Glomerular endothelial cell (primary cell): ENCODE measurements at regions not wholly inside any gene's neighbourhood (a gene's known extent, or its start where the extent isn't known, plus 50 kb on each side); places are given as distances from the start of the nearest gene placed in this dataset.
"Not testable (repeated sequence)": the region's sequence is repeated elsewhere in the genome, so short reads cannot be mapped to it uniquely, and the experiment has no call there.

Source experiments
- DNase-seq: peaks from one replicate; pipeline ENCODE4 v3.0.0-alpha.2; 2011; ENCODE audit warnings: low read depth, low spot score; ENCODE audit errors: extremely low read depth

DNA sequence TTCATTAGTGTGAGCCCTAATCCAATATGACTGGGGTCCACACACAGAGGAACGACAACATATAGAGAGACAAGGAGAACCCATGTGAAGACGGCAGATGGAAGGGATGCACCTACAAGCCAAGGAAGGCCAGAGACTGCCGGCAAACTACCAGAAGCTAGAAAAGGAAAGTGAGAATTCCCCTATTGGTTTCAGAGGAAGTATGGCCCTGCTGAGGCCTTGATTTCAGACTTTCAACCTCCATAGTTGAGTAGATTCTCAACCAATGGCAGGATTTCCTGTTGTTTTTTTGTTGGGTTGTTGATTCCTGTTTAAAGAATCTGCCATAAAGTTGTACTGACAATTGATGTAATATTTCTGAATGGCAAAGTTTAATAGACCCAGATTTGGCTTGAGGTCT is 241.5 kb downstream of the SATB2 start:
- DNase-seq: no peak

DNA sequence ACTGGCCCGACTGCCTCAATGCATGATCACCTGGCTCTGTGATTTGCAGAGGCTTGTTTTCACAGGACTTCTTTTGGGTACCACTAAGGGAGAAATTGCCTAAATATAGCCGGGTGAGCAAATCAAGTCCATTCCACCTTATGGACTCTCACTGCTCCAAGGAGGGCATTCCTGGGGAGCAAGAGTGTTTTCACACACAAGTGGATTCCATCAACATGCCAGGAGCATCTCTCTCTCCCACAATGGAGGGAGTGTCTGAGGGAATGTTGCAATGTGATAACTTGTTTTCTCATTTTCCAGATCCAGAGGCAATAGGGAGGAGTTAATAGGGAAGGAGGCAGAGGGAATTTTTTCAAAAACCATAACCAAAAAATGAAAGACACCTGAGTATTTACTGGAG is 250.7 kb downstream of the SATB2 start:
- DNase-seq: no peak

DNA sequence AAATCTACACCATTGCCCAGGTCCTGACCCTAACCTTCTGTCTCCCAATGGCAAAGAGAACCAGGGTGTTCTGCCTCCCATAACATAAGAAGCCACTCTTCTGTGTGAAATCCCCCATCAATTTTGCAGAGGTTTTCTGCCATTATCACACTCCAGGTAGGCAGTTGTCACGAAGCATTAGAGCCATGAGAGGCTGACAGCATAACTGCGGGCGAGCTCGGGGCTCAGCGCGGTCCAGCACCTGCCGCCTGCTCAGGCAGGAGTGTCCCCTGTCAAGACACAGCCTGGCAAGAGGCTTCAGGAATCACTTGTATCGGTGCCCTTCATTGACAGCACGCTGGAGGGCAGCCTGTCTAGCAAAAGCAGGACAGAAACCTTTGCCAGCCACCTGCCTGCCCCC is 251.2 kb downstream of the SATB2 start:
- DNase-seq: no peak

DNA sequence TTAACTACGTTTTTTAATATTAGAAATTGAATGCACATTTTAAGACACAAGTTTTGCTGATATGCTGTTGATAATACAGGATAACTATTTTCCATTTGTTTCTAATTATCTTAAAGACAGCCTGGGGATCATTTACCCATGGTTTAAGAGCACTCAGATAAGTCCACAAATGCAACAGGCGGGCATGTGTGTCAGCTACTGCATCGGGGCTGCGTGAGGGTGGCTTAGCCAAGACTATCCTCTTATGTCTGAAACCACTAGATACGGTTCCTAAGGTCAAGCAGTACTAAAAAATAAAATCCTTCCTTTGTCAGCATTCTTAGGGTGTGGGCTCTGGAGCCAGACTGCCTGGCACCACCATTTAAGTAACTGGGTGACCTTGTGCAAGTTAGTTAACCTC is 254.8 kb downstream of the SATB2 start:
- no peak for DNase-seq

DNA sequence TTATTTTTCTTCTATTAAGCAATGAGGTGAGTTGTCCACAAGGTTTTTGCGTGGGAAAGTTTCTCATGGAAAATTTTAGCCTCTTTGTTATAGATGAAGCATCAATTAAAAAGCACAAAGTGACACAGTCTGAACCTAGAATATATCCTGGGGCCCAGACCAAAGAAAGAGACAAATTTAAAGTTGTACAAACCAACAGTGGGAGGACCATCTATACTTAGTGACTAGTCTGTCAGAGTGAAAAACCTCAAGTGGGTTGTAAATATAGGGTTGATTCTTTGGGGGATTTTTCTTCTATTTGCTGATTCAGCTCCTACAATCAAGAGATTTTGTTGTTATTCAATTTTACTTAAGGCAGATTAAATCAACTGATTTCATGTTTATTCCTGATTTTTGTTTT is 256.2 kb downstream of the SATB2 start:
- DNase-seq: no peak

DNA sequence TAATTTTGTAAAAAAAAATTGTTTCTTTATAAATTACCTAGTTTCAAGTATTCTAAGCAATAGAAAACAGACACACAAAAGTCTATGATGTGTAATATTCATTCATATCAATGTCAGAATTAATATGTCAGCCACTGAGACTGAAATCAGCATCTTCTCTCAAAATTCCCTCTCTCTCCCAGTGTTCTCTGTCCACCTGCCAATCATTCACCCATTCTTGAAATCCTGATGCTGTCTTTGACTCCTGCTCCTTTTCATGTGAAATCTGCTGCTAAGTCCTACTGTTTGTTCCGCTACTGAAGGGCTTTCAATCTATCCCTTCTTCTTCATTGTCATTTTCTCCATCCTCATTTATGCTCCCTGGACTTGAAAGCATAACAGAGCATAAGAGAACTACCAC is 257.9 kb downstream of the SATB2 start:
- DNase-seq: no peak

DNA sequence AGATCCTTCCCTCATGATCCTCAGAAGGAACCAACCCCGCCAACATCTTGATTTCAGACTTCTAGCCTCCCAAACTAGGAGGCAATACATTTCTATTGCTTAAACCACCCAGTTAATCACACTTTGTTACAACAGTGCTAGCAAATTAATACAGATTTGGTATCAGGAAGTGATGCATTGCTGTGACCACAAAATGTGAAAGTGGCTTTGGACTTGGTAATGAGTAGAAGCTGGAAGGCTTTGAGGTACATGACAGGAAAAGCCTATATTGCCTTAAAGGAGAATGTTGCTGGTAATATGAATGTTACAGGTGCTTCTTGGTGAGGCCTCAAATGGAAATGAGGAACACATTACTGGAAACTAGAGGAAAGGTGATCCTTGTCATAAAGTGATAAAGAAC is 260.3 kb downstream of the SATB2 start:
- no peak for DNase-seq

DNA sequence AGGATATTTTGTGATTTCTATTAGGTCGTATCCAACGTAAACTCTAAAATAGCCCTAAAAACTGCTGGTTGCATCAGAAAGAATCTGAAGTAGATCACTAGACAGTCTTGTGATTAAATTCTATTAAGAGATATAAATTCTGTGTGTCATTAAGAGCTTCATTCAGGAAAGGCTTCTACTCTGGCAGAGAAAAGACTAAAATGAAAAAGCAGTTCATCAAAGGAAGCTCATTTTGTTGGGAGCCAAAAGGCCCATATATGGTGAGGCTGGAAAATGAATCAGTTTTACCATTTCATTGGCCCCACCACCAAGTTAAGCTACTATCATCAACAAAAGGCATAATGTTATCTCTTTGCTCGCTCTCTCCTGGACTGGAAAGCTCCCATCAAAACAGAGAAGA is 261.1 kb downstream of the SATB2 start:
- DNase-seq: no peak

DNA sequence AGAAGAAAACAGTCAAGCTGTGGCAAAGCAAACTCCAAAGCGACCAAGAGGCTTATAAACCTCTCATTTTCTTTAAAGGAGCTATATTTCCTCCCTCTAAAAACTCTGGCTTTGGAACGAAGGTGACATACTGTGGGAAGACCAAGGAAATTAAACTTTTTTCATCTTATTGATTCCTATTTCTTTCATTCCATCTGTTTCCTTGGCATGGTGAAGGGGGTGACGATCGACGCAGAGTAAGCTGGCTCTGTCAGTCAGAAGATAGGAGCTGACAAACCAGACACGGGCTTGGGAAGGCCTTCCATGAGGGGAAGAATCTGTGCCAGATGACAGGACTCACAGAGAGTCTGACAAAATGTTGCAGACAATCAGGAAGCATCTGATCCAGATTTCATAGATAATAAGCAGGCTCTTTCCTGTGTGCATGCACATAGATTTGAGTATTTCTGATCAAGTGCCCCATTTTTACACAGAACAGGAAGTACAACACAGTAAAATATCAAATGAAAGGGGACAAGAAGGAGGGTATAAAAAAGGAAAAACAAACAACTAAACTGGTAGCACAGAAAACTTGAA is 261.7 kb downstream of the SATB2 start:
- DNase-seq: no peak

DNA sequence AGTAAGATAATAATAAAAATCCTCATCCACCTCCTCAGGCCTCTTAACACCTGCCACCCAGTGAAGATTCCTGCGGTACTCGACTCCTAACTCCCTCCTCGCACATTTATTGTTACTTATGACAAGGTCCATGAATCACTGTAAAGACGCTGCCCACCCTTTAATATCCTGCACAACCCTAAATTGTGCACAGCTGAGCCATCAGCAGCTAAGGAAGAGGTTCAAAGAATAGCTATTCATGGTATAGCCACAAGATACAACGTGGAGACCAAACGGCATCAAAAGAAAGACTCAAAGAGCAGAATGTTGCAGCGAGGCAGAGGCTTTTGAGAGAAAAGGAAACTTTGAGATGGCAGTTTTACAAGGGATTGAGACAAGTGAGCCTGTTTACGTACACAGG is 266.3 kb downstream of the SATB2 start:
- DNase-seq: no peak

DNA sequence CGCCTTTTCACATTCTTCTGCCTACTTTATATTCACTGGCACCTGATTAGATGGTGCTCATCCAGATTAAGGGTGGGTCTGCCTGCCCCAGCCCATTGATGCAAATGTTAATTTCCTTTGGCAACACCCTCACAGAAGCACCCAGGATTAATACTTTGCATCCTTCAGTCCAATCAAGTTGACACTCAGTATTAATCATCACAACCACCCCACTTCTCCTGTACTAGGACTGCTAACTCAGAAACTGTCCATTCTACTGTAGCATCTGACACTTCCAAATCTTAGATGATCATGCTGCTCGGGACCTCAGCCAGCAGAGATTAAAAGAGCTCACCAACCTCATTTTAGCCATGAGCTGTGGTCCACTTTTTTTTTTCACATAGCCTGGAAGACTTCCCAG is 268.5 kb downstream of the SATB2 start:
- DNase-seq: no peak

DNA sequence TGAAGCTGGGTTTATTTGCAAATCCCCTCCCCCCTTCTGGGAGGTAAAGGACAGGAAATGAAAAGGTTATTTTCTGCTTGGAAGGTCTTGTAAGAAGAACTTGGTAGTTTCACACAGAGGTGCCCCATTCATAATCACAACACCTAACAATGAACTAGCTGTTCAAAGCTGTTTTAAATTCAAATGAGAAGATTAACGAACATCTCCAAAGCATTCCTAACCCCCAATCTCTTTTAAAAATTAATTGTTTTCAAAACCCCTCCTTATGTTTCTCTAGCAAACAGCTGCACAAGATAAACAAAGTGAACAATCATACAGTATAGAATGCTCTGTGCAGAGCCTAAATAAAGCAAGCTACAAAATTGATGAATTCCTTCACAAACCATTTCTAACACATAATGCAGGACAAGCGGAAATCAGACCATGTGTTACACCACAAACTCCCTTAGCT is 271.4 kb downstream of the SATB2 start:
- DNase-seq: no peak

DNA sequence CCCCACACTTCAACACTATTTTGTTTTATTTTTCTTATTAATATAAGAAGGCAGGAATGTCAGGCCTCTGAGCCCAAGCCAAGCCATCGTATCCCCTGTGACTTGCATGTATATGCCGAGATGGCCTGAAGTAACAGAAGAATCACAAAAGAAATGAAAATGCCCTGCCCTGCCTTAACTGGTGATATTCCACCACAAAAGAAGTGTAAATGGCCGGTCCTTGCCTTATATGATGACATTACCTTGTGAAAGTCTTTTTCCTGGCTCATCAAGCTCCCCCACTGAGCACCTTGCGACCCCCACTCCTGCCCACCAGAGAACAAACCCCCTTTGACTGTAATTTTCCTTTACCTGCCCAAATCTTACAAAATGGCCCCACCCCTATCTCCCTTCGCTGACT is 272.6 kb downstream of the SATB2 start:
- DNase-seq: not testable (repeated sequence)

DNA sequence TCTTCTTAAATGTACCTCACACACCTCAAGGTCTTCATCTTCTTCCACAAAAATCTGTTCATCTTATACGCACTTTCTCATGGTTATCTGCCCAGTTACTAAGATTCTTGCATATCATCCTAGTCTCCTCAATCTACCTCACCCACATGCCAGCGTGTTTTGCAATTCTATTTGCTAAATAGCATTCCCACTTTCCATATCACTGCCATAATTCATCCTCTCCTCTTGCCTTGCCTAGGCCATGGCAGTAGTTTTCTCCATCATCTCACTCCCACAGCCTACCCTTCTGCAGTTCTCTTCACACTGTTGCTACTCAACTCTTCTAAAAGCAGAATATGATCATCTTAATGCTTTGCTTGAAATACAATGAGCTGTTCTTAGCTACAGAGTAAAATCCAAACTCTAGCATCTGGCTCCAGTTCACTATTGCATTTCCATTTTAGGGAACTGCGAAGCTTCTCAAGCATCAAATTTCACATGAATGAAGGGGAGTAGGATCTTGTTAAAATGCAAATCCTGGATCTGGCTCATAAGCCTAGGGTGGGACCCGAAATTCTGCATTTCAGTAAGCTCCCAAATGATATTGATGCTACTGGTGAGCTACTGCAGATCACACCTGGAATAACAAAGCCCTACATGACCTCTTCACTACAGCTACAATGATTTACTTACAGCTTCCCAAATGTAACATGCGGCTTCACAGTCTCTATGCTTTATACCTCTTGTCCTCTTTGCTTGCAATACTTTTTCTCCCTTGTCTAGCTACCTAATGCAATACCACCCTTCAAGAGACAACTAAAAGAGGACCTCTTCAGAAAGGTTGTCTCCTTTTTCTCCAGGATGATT is 293.9 kb downstream of the SATB2 start:
- no peak for DNase-seq

DNA sequence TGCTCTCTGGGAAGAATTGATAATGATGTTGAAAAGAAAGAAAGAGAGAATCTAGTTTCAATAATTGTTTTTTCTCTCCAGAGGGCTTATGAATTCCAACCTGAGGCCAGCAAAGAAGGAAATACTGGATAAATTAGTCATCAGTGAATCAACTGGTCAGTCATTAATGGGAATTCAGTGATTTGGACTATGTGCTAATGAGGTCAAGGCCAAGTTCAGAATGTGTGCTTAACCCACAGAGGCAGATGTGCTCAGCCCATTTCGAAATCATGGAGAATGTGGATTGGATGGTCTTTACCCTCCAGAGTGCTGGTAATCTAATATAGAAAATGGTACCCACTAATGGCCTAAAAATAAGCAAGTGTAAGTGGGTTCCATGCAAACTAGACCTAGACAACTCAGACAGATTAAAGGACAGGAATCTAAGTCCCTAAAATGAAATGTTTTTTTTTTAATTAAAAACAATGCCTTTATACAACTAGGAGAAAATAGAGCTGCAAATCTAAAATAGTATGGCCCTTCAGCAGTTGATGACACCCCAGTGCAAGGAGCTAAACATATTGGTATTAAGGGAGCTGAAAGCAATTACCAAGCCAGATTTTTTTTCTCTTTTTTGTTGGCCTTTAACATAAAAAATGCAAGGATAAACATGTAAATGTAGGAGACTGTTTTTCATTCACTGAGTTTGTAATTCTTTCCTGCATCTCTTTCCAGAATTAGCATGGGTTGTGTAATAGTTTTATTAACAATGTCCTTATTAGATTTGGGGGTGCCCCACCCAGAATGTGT is 296.9 kb downstream of the SATB2 start:
- peak; percentile 7 for DNase-seq

DNA sequence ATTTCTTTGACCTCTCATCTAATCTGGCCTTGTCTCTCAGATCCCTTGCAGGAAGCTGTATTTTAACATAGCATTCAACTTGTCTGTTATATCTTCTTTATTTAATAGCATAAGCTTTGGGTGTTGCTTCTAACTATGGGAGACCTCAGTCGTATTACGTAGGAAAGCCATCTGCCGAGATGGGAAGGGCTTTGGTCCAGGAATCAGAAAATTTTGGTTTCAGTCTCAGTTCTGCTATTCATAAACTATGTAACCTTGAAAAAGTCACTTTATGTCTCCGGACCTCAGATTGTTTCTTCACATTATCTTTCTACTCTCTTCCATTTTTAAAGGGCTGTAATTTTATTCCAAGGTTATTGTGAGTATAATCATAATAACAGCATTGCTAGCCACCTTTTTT is 297.7 kb downstream of the SATB2 start:
- no peak for DNase-seq

DNA sequence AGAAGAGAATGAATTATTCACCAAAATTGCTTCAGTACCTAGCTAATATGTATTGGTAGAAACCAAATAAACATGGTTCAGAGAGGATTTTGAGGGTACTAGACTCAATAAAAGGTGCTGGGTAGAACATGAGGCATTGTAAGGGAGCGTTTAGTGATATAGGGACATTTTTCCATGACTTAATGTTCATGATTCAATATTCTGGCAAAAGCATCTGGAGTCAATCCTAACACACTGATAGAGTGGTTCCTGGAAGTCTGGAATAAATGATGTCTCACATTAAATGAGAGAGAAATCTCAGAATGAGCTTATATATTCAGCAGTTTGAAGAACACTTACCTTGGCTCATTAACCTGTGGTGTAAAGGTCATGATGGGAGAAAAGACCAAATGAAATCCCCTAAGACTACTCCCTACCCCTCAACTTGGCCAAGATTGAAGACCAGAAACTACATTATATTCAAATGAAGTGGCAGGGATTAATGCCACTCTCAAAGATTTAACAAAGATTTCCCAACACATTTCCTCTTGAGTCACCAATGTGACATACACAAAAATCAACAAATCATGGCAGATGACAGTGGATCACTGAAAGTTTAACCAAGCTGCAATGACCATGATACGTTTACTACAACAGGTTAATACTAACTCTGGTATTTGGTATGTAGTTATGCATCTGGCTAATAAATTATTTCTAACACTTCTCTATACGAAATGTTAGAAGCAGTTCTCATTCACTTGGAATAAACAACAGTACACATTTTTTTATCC is 309.5 kb downstream of the SATB2 start:
- no peak for DNase-seq

DNA sequence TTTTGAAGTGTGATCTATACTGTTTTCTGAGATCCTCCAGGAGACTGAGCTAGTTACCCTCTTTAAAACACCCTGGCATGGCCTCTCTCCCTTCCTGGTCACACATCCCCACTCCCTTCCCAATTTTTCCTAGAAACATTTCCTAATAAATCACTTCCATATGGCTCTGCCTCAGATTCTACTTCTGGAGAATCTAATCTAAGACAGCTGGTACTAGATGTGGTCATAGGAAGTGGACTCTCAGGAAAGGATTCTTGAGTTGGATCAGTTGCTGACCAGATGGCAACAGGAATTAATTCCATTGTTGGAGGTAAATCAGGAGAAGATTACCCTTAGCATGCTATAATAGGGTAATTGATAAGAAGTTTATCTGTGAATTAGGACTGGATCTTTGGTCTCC is 310.5 kb downstream of the SATB2 start:
- DNase-seq: no peak

DNA sequence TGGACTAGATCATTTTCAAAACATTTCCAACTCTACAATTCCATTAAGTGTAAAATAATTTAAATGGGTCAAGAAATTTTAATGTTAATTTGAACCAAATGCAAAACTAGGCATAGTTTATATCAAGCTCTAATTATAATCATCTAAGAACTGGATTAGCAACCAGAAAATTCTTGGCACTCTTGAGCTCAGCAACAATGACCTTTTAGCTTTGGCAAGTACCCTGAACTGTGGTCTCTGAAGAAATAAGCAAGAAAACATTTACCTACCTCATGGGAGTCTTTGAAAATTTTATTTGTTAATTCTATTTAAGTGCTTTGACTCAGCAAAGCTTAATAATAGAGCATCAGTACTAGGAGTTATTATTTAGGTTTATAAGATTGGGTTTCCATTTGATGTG is 313.2 kb downstream of the SATB2 start:
- no peak for DNase-seq

DNA sequence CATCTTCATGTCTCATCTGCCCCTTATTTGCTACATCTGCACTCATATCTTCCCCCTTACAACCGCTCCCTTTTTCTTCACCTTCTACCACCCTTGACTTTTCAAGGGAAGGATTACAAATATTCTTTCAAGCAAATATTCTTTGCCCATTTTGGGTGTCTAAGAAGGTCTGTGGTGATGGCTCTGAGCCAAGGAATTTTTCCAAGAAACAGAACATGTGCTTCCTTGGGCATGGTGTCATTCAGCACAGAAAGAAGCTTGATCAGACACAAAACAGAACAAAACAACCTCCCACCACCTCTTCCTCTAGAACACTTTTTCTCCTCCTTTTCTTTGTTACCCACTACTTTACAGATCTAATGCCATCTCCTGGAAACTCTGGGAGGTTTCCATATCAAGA is 313.7 kb downstream of the SATB2 start:
- no peak for DNase-seq

DNA sequence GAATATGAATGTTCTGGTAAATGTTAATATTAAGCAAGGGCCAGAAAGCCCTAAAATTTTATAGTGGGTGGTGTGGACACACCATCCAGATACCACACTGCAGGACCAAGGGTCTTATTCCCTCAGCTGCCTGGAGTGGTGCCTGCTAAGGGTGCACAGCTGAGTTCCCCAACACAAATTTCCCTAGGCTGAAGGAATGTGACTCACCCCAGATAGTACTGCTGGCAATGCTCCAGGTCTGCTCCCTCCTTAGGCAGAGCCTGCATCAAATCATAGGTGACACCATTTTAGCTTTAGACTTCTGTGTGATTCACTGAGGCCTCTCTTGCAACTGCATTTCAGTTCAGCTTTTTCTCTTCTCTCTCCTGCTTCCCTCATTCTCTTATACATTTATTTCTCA is 321.1 kb downstream of the SATB2 start:
- DNase-seq: no peak
